ENCODE measurements at regions not wholly inside any gene's neighbourhood (a gene's known extent, or its start where the extent isn't known, plus 50 kb on each side); places are given as distances from the start of the nearest gene placed in this dataset.
"Not testable (repeated sequence)": the region's sequence is repeated elsewhere in the genome, so short reads cannot be mapped to it uniquely, and the experiment has no call there.

- H3K9me3 Mint-ChIP-seq; DNase-seq; H3K4me1 Mint-ChIP-seq (ENCODE audit: low read depth); H3K27me3 Mint-ChIP-seq (ENCODE audit: low read depth); H3K36me3 Mint-ChIP-seq (ENCODE audit: low read depth); CTCF ChIA-PET; H3K27ac Mint-ChIP-seq; intact Hi-C loops (cut with micrococcal nuclease); H3K4me3 Mint-ChIP-seq: not testable (repeated sequence)
Observed at GRCh38 chr2:16379061-16379460, 286.6 kb downstream of the CYRIA start.

DNA sequence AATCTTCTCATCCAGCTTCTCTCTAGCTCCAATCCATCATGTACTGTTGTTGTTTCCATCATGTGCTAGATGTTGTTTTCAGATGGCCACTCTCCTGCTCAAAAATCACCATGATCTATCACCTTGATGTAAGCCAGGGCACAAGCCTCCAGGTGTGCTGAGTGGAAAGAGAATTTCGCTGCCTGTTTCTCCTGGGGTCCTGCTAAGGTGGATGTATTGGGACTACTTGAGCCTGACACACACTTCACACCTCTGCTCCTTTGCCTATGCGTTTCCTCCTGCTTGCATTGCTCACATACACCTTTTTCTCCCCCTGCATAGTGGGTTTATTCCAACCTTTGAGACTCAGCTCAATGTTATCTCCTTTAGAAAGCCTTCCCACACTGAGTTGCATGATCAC is 287.6 kb downstream of the CYRIA start:
- H3K27ac Mint-ChIP-seq = no peak overlapping the region

DNA sequence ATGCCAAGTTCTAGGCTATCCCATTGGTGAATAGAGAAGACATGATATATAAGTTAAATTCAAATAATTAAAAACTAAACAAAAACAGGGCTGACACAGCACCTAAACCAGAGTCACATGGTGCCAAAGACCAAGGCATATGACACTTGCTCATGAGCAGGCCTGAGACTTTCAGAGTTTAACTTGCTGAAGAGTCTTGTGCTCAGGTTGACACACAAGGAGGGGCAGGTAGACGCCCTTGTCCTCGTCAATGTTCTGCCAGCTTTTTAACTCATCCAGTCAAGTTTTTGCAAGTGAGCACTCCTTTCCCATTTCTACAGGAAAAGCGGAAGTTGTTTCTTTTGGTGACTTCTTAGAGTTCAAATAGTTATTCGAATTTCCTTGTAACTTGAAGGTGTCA is 289.7 kb downstream of the CYRIA start:
- H3K27ac Mint-ChIP-seq = no peak overlapping the region
- CTCF ChIA-PET = no interaction called here
- H3K27me3 Mint-ChIP-seq (ENCODE audit: low read depth) = peaks cover 3% of the 10 kb centered on the region
- no peak overlapping the region for H3K4me3 Mint-ChIP-seq
- intact Hi-C loops (cut with micrococcal nuclease) = no loop called here
- H3K4me1 Mint-ChIP-seq (ENCODE audit: low read depth) = no peaks in the 10 kb centered on the region
- no peak for DNase-seq
- H3K36me3 Mint-ChIP-seq (ENCODE audit: low read depth) = no peaks in the 10 kb centered on the region
- no peaks in the 10 kb centered on the region for H3K9me3 Mint-ChIP-seq

More for the DNA sequence above, 287.6 kb downstream of the CYRIA start:
- intact Hi-C loops (cut with micrococcal nuclease) = no loop called here
- H3K4me3 Mint-ChIP-seq = no peak overlapping the region
- DNase-seq = no peak
- peaks cover 7% of the 10 kb centered on the region for H3K27me3 Mint-ChIP-seq (ENCODE audit: low read depth)
- H3K36me3 Mint-ChIP-seq (ENCODE audit: low read depth) = no peaks in the 10 kb centered on the region
- no peaks in the 10 kb centered on the region for H3K4me1 Mint-ChIP-seq (ENCODE audit: low read depth)
- CTCF ChIA-PET = no interaction called here
- no peaks in the 10 kb centered on the region for H3K9me3 Mint-ChIP-seq

GRCh38 chr2:16375351-16375750 is 290.3 kb downstream of the CYRIA start:
- H3K27me3 Mint-ChIP-seq (ENCODE audit: low read depth) = peaks cover 3% of the 10 kb centered on the region
- intact Hi-C loops (cut with micrococcal nuclease) = no loop called here
- H3K27ac Mint-ChIP-seq = no peak overlapping the region
- H3K4me1 Mint-ChIP-seq (ENCODE audit: low read depth) = no peaks in the 10 kb centered on the region
- no peaks in the 10 kb centered on the region for H3K36me3 Mint-ChIP-seq (ENCODE audit: low read depth)
- H3K9me3 Mint-ChIP-seq = no peaks in the 10 kb centered on the region
- H3K4me3 Mint-ChIP-seq = no peak overlapping the region
- CTCF ChIA-PET = no interaction called here
- no peak for DNase-seq

DNA sequence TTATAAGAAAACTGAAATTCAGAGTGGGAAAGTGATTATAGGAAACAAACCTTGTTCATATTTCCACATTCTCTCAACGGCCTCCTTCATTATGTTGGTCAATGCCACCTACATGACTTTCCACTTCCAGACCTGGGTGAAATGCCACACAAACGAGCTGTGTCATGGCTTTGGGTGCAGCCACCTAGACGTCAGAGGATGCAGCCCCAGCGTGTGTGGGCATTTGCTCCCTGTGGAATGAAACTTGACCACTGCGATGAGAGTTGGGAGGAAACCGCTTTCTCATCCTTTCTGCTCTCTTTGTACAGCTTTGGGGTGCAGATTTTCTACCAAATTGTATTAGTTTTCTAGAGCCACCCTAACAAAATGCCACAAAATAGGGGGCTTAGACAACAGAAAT is 291.0 kb downstream of the CYRIA start:
- CTCF ChIA-PET = no interaction called here
- Mint-ChIP-seq H3K27me3 (ENCODE audit: low read depth) (peaks cover 3% of the 10 kb centered on the region), H3K36me3 (ENCODE audit: low read depth) (no peaks in the 10 kb centered on the region), H3K4me1 (ENCODE audit: low read depth) (no peaks in the 10 kb centered on the region), H3K27ac (no peak overlapping the region), H3K4me3 (no peak overlapping the region), H3K9me3 (no peaks in the 10 kb centered on the region)
- intact Hi-C loops (cut with micrococcal nuclease) = no loop called here
- no peak for DNase-seq

- Mint-ChIP-seq H3K27me3 (ENCODE audit: low read depth) (peaks cover 3% of the 10 kb centered on the region), H3K4me3 (no peak overlapping the region), H3K36me3 (ENCODE audit: low read depth) (no peaks in the 10 kb centered on the region), H3K4me1 (ENCODE audit: low read depth) (no peaks in the 10 kb centered on the region), H3K27ac (no peak overlapping the region), H3K9me3 (no peaks in the 10 kb centered on the region)
- DNase-seq = no peak
- CTCF ChIA-PET = no interaction called here
- intact Hi-C loops (cut with micrococcal nuclease) = no loop called here
Observed at GRCh38 chr2:16373341-16373740, 292.3 kb downstream of the CYRIA start.

GRCh38 chr2:16371751-16372150 is 293.9 kb downstream of the CYRIA start:
- CTCF ChIA-PET = no interaction called here
- DNase-seq = no peak
- intact Hi-C loops (cut with micrococcal nuclease) = no loop called here
- Mint-ChIP-seq H3K36me3 (ENCODE audit: low read depth) (no peaks in the 10 kb centered on the region), H3K4me1 (ENCODE audit: low read depth) (no peaks in the 10 kb centered on the region), H3K27ac (no peak overlapping the region), H3K4me3 (no peak overlapping the region), H3K27me3 (ENCODE audit: low read depth) (peaks cover 3% of the 10 kb centered on the region), H3K9me3 (no peaks in the 10 kb centered on the region)

- CTCF ChIA-PET = no interaction called here
- H3K4me3 Mint-ChIP-seq = no peak overlapping the region
- H3K36me3 Mint-ChIP-seq (ENCODE audit: low read depth) = no peaks in the 10 kb centered on the region
- intact Hi-C loops (cut with micrococcal nuclease) = no loop called here
- no peaks in the 10 kb centered on the region for H3K9me3 Mint-ChIP-seq
- peaks cover 7% of the 10 kb centered on the region for H3K27me3 Mint-ChIP-seq (ENCODE audit: low read depth)
- no peak overlapping the region for H3K27ac Mint-ChIP-seq
- no peak for DNase-seq
- no peaks in the 10 kb centered on the region for H3K4me1 Mint-ChIP-seq (ENCODE audit: low read depth)
Observed at GRCh38 chr2:16368951-16369350, 296.7 kb downstream of the CYRIA start.

GRCh38 chr2:16368328-16368727 is 297.3 kb downstream of the CYRIA start:
- H3K9me3 Mint-ChIP-seq = no peaks in the 10 kb centered on the region
- H3K27ac Mint-ChIP-seq = no peak overlapping the region
- peaks cover 7% of the 10 kb centered on the region for H3K27me3 Mint-ChIP-seq (ENCODE audit: low read depth)
- intact Hi-C loops (cut with micrococcal nuclease) = no loop called here
- no peaks in the 10 kb centered on the region for H3K4me1 Mint-ChIP-seq (ENCODE audit: low read depth)
- no peaks in the 10 kb centered on the region for H3K36me3 Mint-ChIP-seq (ENCODE audit: low read depth)
- CTCF ChIA-PET = no interaction called here
- no peak for DNase-seq
- no peak overlapping the region for H3K4me3 Mint-ChIP-seq

DNA sequence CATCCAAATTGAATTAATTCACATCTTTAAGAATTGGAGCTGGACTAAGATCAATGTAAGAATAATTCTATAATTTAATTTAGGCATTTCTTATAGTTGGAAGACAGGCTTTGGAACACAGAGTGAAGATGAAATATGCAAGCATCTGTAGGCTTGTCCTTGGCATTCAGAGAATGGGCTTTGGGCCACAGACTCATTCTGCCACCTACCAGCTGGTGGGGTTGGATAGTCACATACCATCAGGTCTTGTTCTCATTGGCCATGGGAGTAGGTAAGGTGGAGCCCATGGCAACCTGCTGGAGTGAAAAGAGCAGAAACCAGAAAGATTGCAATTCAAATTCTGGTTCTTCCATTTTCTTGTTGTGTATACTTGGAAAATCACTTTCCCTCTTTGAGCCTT is 300.3 kb downstream of the CYRIA start:
- DNase-seq = no peak
- Mint-ChIP-seq H3K9me3 (no peaks in the 10 kb centered on the region), H3K4me1 (ENCODE audit: low read depth) (no peaks in the 10 kb centered on the region), H3K27ac (no peak overlapping the region), H3K4me3 (no peak overlapping the region), H3K36me3 (ENCODE audit: low read depth) (no peaks in the 10 kb centered on the region), H3K27me3 (ENCODE audit: low read depth) (peaks cover 9% of the 10 kb centered on the region)
- CTCF ChIA-PET = no interaction called here
- intact Hi-C loops (cut with micrococcal nuclease) = no loop called here

GRCh38 chr2:16363581-16363980 is 302.1 kb downstream of the CYRIA start:
- DNase-seq = no peak
- intact Hi-C loops (cut with micrococcal nuclease) = no loop called here
- H3K27ac Mint-ChIP-seq = no peak overlapping the region
- peaks cover 7% of the 10 kb centered on the region for H3K27me3 Mint-ChIP-seq (ENCODE audit: low read depth)
- CTCF ChIA-PET = no interaction called here
- no peaks in the 10 kb centered on the region for H3K36me3 Mint-ChIP-seq (ENCODE audit: low read depth)
- H3K4me1 Mint-ChIP-seq (ENCODE audit: low read depth) = no peaks in the 10 kb centered on the region
- H3K9me3 Mint-ChIP-seq = no peaks in the 10 kb centered on the region
- H3K4me3 Mint-ChIP-seq = no peak overlapping the region

DNA sequence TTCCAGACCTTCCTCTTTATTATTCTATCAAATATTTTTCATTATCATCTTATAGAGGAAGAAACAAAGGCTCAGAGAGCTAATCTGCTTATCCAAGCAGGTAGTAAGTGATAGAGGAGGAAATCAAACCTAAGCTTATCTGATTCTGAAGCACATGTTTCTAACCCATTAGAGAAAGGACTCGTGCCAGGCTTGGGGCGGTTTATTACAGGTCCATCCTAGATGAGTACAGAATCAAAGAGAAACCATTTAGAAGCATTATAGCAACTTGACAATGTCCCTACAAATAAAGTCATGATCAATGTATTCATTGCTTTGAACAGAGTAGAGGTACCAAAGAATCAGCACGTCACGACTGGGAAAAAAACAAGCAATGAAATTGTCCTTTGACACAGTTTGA is 303.0 kb downstream of the CYRIA start:
- Mint-ChIP-seq H3K36me3 (ENCODE audit: low read depth) (no peaks in the 10 kb centered on the region), H3K4me3 (no peak overlapping the region), H3K4me1 (ENCODE audit: low read depth) (no peaks in the 10 kb centered on the region), H3K27ac (no peak overlapping the region), H3K9me3 (no peaks in the 10 kb centered on the region), H3K27me3 (ENCODE audit: low read depth) (peaks cover 6% of the 10 kb centered on the region)
- no peak for DNase-seq
- CTCF ChIA-PET = no interaction called here
- intact Hi-C loops (cut with micrococcal nuclease) = no loop called here

DNA sequence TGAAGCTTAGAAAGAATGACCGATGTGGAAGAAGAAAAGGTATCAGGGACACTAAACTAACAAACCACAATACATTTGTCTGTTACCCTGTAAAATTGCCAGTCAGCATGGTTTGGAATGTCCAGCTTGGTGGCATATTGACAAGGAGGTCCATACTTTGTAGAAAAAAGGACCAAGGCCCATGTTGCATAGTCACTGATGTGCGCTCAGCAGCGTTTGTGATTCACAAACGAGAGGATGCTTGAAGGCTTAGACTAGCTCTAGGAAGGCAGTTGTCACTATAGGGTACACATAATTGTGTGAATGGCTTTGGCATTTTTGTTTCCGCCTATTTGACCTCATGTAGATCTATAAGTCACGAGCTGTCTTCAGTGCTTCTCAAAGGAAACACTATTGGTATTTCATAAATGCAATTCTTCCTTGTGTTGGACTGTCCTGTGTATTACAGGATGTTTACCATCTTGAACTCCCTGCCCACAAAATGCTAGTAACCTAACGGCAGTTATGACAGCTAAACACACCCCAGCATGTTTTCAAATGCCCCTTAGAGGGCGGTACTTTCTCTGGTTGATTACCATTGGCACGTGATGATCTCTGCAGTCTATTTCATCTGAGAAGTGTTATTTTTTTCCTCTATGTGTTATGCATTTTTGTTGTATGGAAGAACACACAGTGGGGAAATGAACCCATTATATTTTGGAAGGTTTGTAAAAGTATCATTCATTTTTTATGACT is 304.2 kb downstream of the CYRIA start:
- Mint-ChIP-seq H3K27me3 (ENCODE audit: low read depth) (peaks cover 6% of the 10 kb centered on the region), H3K36me3 (ENCODE audit: low read depth) (no peaks in the 10 kb centered on the region), H3K4me1 (ENCODE audit: low read depth) (no peaks in the 10 kb centered on the region), H3K4me3 (no peak overlapping the region), H3K27ac (no peak overlapping the region), H3K9me3 (no peaks in the 10 kb centered on the region)
- DNase-seq = no peak
- intact Hi-C loops (cut with micrococcal nuclease) = no loop called here
- CTCF ChIA-PET = interaction anchor here (1.2 kb wide), 1 partner anchor 52 kb away, joined by 3 read pairs; no protein-coding TSS in a partner anchor

All from activated naive CD4-positive, alpha-beta T cell treated with anti-CD3 and anti-CD28 coated beads for 36 hours (primary cell).